22Rv1 (cell line): ENCODE measurements at regions not wholly inside any gene's neighbourhood (a gene's known extent, or its start where the extent isn't known, plus 50 kb on each side); places are given as distances from the start of the nearest gene placed in this dataset.
"Not testable (repeated sequence)": the region's sequence is repeated elsewhere in the genome, so short reads cannot be mapped to it uniquely, and the experiment has no call there.

ENCODE experiments used
- H3K27ac ChIP-seq: fragments of 450-650 bp; 2 replicates; pipeline ENCODE4 v1.5.1; 2017
- CTCF ChIP-seq: fragments of 450-650 bp; IDR thresholded peaks from 2 replicates; pipeline ENCODE4 v1.5.1; 2017; ENCODE audit warnings: mild to moderate bottlenecking
- ZFX ChIP-seq: fragments of 450-650 bp; IDR thresholded peaks from 2 replicates; pipeline ENCODE4 v1.6.1; 2017; ENCODE audit warnings: antibody characterized with exemption, borderline replicate concordance

GRCh38 chr5:36423578-36424307 lies 122.0 kb upstream of the RANBP3L start:
- TF ChIP-seq CTCF (no peak), ZFX (no peak)

GRCh38 chr5:36426070-36426469 lies 124.4 kb upstream of the RANBP3L start:
- H3K27ac ChIP-seq = not testable (repeated sequence)

More at GRCh38 chr5:36423578-36424307, 122.0 kb upstream of the RANBP3L start:
- no peak overlapping the region for H3K27ac ChIP-seq

GRCh38 chr5:36435516-36435915 lies 133.8 kb upstream of the RANBP3L start:
- TF ChIP-seq ZFX (no peak), CTCF (no peak)
- H3K27ac ChIP-seq = no peak overlapping the region

- TF ChIP-seq CTCF = no peak
- TF ChIP-seq ZFX = no peak
- H3K27ac ChIP-seq = no peak overlapping the region
Observed at GRCh38 chr5:36436306-36436705, 134.6 kb upstream of the RANBP3L start.

GRCh38 chr5:36438765-36439561 lies 137.3 kb upstream of the RANBP3L start:
- H3K27ac ChIP-seq = no peak overlapping the region
- TF ChIP-seq ZFX = no peak
- TF ChIP-seq CTCF = no peak

GRCh38 chr5:36440300-36440699 lies 138.6 kb upstream of the RANBP3L start:
- H3K27ac ChIP-seq = no peak overlapping the region
- no peak for TF ChIP-seq CTCF
- no peak for TF ChIP-seq ZFX

GRCh38 chr5:36441280-36441679 lies 139.6 kb upstream of the RANBP3L start:
- H3K27ac ChIP-seq = no peak overlapping the region
- TF ChIP-seq CTCF (no peak), ZFX (no peak)
